Gastrocnemius medialis (tissue), 4 donors: ENCODE measurements at regions not wholly inside any gene's neighbourhood (a gene's known extent, or its start where the extent isn't known, plus 50 kb on each side); places are given as distances from the start of the nearest gene placed in this dataset.

Experiments used
- POLR2A ChIP-seq, 2 donors: fragments of 450-650 bp; IDR thresholded peaks; one replicate each; pipeline ENCODE4 v1.6.1; 2017; ENCODE audit warnings: antibody characterized with exemption in 2 of 2, mild to moderate bottlenecking in 2 of 2, moderate library complexity in 2 of 2
- TF ChIP-seq, protein P1 (sequence below), 5 experiments: fragments of 450-650 bp in 3 of 5; fragments of 200-600 bp in 2 of 5; sonication (generic) in 2 of 5; IDR thresholded peaks in 4 of 5; conservative IDR thresholded peaks in 1 of 5; 1 replicate in 4 of 5; 2 replicates in 1 of 5; pipeline ENCODE4 v1.5.1; 2016 to 2019; ENCODE audit warnings: antibody characterized with exemption in 5 of 5, mild to moderate bottlenecking in 3 of 5, moderate library complexity in 3 of 5

GRCh38 chr12:24020397-24021163, 71.1 kb upstream of the SOX5 start:
- TF ChIP-seq, protein P1, sequence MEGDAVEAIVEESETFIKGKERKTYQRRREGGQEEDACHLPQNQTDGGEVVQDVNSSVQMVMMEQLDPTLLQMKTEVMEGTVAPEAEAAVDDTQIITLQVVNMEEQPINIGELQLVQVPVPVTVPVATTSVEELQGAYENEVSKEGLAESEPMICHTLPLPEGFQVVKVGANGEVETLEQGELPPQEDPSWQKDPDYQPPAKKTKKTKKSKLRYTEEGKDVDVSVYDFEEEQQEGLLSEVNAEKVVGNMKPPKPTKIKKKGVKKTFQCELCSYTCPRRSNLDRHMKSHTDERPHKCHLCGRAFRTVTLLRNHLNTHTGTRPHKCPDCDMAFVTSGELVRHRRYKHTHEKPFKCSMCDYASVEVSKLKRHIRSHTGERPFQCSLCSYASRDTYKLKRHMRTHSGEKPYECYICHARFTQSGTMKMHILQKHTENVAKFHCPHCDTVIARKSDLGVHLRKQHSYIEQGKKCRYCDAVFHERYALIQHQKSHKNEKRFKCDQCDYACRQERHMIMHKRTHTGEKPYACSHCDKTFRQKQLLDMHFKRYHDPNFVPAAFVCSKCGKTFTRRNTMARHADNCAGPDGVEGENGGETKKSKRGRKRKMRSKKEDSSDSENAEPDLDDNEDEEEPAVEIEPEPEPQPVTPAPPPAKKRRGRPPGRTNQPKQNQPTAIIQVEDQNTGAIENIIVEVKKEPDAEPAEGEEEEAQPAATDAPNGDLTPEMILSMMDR (IDR thresholded peaks at IDR 0.05 in 4 of 5, conservative IDR thresholded peaks at IDR 0.05 in 1 of 5): no peak
- TF ChIP-seq POLR2A (IDR thresholded peaks at IDR 0.05): no peak
